ENCODE measurements at regions not wholly inside any gene's neighbourhood (a gene's known extent, or its start where the extent isn't known, plus 50 kb on each side); places are given as distances from the start of the nearest gene placed in this dataset.

DNA sequence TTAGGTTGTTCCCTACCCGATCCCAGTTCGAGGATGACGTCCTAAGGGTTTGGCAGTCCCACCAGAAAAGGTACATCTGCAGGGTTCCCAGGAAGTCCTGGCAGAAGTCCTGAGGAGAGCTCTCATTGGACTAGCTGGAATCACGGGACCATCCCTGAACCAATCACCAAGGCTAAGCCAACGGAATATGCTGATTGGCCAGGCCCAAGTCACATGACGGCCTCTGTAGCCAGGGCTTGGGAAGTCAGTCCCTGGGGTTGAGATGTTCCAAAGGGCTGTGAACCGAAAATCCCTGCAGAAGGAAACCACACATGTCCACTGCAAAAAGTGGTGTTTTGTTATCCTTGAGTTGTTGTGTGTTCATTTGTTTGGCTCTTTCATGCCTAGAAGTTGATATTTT is 68.2 kb upstream of the ZNF423 start (continued):
- TF ChIP-seq FLYWCH1 (CRISPR knock-in tag; IDR thresholded peaks at IDR 0.05) (no peak), ZNF205 (CRISPR knock-in tag; IDR thresholded peaks at IDR 0.05) (no peak), ZNF543 (CRISPR knock-in tag; IDR thresholded peaks at IDR 0.05) (no peak), ZNF501 (CRISPR knock-in tag; IDR thresholded peaks at IDR 0.05) (no peak), ATF7-NPFF (CRISPR knock-in tag; IDR thresholded peaks at IDR 0.05; ENCODE audit: low read depth) (no peak), ZNF670 (CRISPR knock-in tag; IDR thresholded peaks at IDR 0.05; ENCODE audit: borderline replicate concordance) (no peak), FOSL1 (CRISPR knock-in tag; IDR thresholded peaks at IDR 0.05; ENCODE audit: borderline replicate concordance) (no peak), ZNF616 (CRISPR knock-in tag; IDR thresholded peaks at IDR 0.05; ENCODE audit: low read depth) (no peak)
- TF ChIP-seq, protein P1, sequence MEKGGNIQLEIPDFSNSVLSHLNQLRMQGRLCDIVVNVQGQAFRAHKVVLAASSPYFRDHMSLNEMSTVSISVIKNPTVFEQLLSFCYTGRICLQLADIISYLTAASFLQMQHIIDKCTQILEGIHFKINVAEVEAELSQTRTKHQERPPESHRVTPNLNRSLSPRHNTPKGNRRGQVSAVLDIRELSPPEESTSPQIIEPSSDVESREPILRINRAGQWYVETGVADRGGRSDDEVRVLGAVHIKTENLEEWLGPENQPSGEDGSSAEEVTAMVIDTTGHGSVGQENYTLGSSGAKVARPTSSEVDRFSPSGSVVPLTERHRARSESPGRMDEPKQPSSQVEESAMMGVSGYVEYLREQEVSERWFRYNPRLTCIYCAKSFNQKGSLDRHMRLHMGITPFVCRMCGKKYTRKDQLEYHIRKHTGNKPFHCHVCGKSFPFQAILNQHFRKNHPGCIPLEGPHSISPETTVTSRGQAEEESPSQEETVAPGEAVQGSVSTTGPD (CRISPR knock-in tag; IDR thresholded peaks at IDR 0.05), result no peak

DNA sequence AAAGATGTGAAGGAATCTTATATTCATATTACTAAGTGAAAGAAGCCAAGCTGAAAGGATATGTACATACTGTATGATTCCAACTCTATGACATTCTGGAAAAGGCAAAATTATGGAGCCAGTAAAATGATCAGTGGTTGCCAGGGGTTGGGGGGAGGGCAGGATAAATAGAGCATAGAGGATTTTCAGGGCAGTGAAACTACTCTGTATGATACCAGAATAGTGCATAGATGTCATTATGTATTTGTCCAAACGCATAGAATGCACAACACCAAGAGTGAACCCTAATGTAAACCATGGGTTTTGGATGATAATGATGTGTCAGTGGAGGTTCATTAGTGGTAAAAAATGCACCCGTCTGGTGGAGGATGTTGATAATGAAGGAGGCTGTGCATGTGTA is 71.0 kb upstream of the ZNF423 start:
- FAIRE-seq (no peak), DNase-seq (ENCODE audit: low spot score) (no peak), ATAC-seq (no peak)
- Histone ChIP-seq H4K20me1 (ENCODE audit: insufficient read depth, low read length) (no peaks in the 10 kb centered on the region), H3K9me3 (ENCODE audit: low read length) (no peaks in the 10 kb centered on the region), H3K36me3 (replicated peaks in 1 of 2; ENCODE audit: control insufficient read depth in 1 of 2, insufficient read depth in 2 of 2, low read length in 2 of 2) (no peaks in the 10 kb centered on the region), H2AFZ (ENCODE audit: low read length) (no peak overlapping the region), H3K4me1 (ENCODE audit: insufficient read depth, low read length) (no peaks in the 10 kb centered on the region), H3K27me3 (ENCODE audit: control insufficient read depth in 1 of 2, insufficient read depth in 2 of 2, low read length in 2 of 2) (peaks cover 4 to 47% of the 10 kb centered on the region in 2 experiments), H3K79me2 (ENCODE audit: insufficient read depth, low read length) (no peaks in the 10 kb centered on the region), H3K9ac (ENCODE audit: insufficient read depth, low read depth, low read length) (no peak overlapping the region), H3K4me2 (ENCODE audit: low read depth, low read length) (no peak overlapping the region), H3K4me3 (replicated peaks in 1 of 3; ENCODE audit: insufficient read depth in 1 of 3, low read depth in 2 of 3, low read length in 3 of 3) (no peak overlapping the region), H3K27ac (ENCODE audit: extremely low read length, insufficient read depth, low read length) (no peak overlapping the region)
- intact Hi-C loops (cut with micrococcal nuclease; ENCODE audit: unreplicated experiment) (no loop called here), in situ Hi-C loops (cut with HindIII; ENCODE audit: extremely low pct_ligation_motif_present, low pct_unique_long_range_greater_than_20kb) (loop anchor here (10.0 kb wide), 2 partner anchors 432 to 512 kb away; no protein-coding TSS in a partner anchor)
- POLR2A ChIA-PET, result no interaction called here
- CTCF ChIA-PET (ENCODE audit: low intra/inter-chr PET ratio, low total read pairs), result no interaction called here
- 4% methylated on average over 2 of the region's 2 CpGs for WGBS (ENCODE audit: low lambda C conversion rate)
- no TSS peak for BruUV-seq (replicated peaks)
- TF ChIP-seq ESRRA (CRISPR knock-in tag; IDR thresholded peaks at IDR 0.05; ENCODE audit: low read depth) (no peak), ZSCAN22 (CRISPR knock-in tag; IDR thresholded peaks at IDR 0.05) (no peak), PPARG (CRISPR knock-in tag; conservative IDR thresholded peaks at IDR 0.05) (no peak)
